ENCODE measurements at regions not wholly inside any gene's neighbourhood (a gene's known extent, or its start where the extent isn't known, plus 50 kb on each side); places are given as distances from the start of the nearest gene placed in this dataset.
A peak's percentile ranks its signal among the peaks of the same experiment; 100 is the strongest.

DNA sequence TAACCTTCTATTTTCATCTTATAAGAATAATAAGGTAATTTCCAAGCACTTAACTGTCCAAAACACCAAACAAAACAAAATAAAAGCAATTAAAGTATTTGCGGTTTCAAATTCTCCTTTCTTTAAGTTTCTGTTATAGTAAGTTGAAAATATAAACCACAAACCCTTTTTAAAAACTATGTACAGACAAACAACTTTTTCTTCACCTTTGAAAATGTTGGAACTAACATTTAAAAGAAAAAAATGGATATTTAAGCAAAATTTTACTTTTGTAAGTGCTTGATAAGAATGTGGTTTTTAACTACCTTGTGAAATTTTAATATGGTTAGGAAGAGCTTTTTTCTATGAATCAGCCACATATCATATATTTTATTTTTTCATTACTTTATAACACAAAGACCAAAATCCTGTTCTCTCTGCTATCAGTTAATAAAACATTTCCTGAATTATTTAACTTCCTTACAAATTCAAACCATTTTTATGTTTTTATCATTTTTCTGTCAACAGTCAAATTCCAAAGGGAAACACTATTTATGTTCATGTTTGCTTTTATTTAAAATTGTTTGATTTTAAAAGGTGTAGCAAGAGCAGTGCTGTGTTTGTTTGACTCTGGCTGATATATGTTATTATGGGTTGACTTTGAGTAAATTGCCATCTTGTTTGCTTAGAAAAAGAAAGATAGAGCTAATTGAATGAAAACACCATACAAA, 554.1 kb upstream of the KLHL1 start:
- DNase-seq (ENCODE audit: low read depth, low spot score) = no peak

GRCh38 chr13:70644052-70644451, 535.8 kb upstream of the KLHL1 start:
- DNase-seq (ENCODE audit: low read depth, low spot score) = no peak

- DNase-seq (ENCODE audit: low read depth, low spot score) = no peak
These were observed 526.6 kb upstream of the KLHL1 start for GRCh38 chr13:70634893-70635292.

DNA sequence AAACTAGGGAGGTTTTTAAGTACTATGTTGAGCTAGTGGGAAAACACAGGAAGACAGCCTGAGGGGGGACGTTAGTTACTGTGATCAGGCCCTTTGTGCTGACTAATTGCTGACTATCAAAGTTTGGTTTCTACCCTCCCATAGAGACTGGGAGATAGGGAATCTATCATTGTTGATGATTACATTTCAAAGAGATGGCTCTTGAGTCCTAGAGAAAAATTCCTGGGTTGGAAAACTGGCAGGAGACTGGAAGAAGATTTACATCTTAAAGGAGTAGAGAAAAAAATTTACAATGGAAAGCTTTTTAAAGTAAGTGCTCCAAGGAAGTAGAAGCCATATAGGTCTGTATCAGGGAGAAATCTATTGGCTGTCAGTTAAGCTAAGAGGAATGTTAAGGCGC, 522.0 kb upstream of the KLHL1 start:
- DNase-seq (ENCODE audit: low read depth, low spot score) = peak; percentile 64

- DNase-seq (ENCODE audit: low read depth, low spot score) = no peak
These were observed 515.0 kb upstream of the KLHL1 start for GRCh38 chr13:70623239-70623638.

DNA sequence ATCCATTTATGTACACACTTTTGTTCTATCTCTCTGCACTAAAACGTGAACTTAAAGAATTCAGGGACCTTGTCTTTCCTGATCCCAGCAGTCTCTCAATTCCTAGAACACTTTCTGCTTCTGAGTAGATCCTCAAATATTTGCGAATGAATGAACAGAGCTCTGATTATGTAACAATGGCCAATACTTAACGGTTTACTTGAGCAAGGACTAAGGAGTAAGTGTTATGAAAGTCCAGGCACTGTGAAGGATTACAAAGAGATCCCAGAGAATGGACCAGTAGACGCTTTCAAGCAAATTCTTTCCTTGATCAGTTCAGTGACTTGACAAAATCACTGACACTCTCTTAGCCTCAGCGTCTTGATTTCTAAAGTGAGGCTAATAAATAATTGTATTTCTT, 514.5 kb upstream of the KLHL1 start:
- DNase-seq (ENCODE audit: low read depth, low spot score) = no peak

GRCh38 chr13:70619936-70620335, 511.7 kb upstream of the KLHL1 start:
- no peak for DNase-seq (ENCODE audit: low read depth, low spot score)

- no peak for DNase-seq (ENCODE audit: low read depth, low spot score)
These were observed 508.6 kb upstream of the KLHL1 start for GRCh38 chr13:70616847-70617246.

GRCh38 chr13:70613295-70613694, 505.0 kb upstream of the KLHL1 start:
- DNase-seq (ENCODE audit: low read depth, low spot score) = no peak

GRCh38 chr13:70612881-70613280, 504.6 kb upstream of the KLHL1 start:
- DNase-seq (ENCODE audit: low read depth, low spot score) = no peak

- DNase-seq (ENCODE audit: low read depth, low spot score) = no peak
These were observed 496.2 kb upstream of the KLHL1 start for GRCh38 chr13:70604448-70604847.

DNA sequence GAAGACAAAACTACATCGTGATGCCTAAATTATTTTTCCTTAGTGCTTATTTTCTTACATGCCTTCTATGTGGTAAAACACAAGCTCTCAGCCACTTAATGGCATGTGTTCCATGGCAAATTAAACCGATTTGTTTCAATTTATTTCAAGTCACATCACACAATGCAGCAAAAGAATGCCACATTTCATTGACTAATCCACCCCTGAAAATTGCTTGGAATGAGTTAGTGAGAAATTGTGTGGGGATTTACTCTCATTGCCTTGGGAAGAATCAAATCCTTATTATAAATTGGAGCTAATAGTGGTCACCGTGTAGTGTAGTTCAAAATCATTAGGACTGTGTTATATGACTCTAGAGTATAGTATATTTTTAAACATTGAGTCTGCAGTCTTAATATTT, 485.5 kb upstream of the KLHL1 start:
- DNase-seq (ENCODE audit: low read depth, low spot score) = no peak

DNA sequence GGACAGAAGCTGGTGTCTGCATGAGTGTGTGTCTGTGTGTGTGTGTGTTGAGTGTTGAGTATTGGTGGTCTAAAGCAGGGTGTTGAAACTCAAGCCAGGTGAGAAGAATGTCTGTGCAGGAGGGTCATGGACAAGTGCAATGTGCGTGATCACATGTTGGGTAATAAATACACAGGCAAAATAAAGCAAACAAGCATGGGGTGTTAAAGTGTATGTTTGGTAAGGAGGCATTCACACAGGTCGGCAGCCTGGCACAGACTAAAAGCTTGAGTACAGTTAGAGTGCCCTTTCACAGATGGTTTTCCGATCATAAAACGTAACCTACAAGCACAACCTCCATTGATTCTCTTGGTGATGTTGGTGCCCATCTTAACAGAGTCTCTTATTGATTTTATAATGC, 476.9 kb upstream of the KLHL1 start:
- no peak for DNase-seq (ENCODE audit: low read depth, low spot score)

GRCh38 chr13:70580825-70581224, 472.6 kb upstream of the KLHL1 start:
- no peak for DNase-seq (ENCODE audit: low read depth, low spot score)

- no peak for DNase-seq (ENCODE audit: low read depth, low spot score)
These were observed 471.7 kb upstream of the KLHL1 start for GRCh38 chr13:70579941-70580340.

DNA sequence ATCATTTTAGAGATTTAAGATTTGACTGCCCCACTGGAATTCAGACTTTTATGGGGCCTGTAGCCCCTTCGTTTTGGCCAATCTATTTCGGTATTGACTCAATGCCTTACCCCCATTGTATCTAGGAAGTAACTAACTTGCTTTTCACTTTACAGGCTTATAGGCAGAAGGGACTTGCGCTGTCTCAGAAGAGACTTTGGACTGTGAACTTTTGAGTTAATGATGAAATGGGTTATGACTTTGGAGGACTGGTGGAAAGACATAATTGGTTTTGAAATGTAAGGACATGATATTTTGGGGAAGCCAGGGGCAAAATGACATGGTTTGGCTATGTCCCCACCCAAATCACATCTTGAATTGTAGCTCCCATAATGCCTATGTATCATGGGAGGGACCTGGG, 463.0 kb upstream of the KLHL1 start:
- DNase-seq (ENCODE audit: low read depth, low spot score) = no peak

DNA sequence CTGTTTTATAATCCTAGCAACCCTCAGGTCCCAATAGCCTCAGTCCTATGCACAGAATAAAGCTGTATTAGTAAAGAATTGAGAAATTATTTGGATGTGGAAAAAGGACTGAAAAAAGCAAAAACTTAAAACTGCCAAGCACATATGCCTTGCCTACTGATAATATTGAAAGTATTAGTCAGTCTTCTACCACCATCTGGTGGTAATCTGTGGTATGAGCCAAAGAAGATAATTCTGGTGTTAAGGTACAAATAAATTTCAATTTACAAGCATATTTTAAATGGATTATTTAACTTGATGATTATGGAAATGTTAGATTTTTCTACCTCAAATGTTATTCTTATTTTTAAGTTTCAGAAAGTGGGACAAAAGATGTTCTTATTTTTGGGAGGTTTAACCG, 460.3 kb upstream of the KLHL1 start:
- no peak for DNase-seq (ENCODE audit: low read depth, low spot score)

GRCh38 chr13:70544706-70545105, 436.5 kb upstream of the KLHL1 start:
- no peak for DNase-seq (ENCODE audit: low read depth, low spot score)

DNA sequence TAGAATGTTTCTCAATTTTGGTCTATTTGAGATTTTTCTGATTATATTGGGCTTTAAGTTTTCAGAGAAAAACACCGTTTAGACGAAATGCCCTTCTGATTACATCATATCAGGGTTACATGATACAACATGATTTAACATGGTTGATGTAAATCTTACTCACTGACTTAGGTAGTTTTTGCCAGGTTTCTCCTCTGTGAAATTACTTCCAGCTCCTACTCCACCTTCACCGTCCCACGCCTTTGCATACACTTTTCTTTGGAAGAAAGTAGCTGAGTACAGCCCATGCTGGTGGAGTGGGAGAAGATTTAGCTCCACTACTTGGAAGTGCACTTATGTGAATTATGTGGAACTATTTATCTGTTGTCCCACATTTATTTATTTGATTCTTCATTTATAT, 433.2 kb upstream of the KLHL1 start:
- no peak for DNase-seq (ENCODE audit: low read depth, low spot score)

DNA sequence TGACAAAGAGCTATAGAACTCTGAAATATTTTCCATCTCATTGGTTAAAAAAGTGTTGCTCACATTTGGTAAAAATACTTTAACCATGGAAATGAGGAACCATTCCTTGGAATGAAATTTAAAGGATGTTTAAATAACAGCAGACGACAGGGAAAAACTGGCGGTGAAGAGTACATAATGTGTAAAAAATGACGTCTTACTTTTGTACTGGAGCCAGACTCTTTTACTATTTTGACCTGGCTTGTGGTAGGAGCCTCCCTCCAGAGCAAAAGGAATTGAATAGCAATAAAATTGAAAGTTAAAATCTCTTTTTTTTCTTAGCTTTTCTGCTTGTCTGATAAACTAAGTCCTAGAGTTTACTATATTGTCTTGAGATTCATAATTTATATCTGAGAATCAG, 426.2 kb upstream of the KLHL1 start:
- DNase-seq (ENCODE audit: low read depth, low spot score) = no peak

DNA sequence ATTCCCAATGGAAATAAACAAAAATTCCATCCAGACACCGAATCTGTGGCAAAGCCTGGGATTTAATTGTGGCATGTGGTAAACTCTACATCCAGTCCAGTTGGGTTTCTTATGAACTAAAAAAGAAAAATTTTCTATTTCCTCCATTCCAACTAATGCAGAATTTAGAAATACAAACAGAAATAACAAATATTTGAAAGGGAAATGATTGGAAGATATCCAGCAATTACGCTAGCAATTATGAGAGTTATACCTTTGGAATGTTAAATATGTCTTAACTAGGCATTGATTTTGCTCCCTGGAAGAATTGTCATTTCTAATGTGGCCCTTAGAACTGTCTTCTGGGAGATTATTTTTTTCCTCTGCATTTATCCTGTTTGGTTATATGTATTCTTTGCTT, 421.4 kb upstream of the KLHL1 start:
- DNase-seq (ENCODE audit: low read depth, low spot score) = no peak

DNA sequence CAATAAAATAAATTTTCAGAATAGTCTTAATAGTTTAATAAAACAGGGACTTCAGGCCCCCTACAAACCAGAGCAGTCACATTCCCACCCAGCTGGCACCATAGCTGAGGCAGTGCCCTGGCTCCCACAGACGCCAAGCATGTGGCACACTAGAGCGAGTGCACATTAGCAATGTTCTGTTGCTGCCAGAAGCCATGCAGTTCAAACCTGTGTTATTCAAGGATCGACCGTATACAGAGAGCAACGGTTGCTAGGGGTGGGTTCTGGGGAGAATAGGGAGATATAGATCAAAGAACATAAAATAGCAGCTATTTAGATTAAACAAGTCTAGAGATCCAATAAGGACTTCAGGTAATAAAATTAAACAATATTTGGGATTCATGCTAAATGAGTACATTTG, 419.3 kb upstream of the KLHL1 start:
- no peak for DNase-seq (ENCODE audit: low read depth, low spot score)

DNA sequence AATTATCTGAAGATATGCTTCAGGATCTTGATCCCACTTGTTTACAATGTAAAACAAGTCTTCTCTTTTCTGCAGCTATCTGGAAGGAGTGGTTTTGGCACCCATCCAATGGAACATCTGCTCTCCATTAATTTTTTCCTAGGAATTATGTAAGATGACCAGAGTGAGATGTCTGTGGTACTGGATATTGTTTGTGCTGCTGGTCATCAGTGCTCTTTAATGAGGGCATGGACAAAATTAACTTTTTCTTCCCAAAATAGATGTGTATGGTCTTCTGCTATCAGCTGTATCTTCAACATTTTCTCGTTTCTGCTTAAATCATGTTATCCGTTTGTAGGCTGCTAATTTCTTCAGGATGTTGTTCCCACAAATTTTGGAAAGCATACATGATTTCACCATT, 415.4 kb upstream of the KLHL1 start:
- DNase-seq (ENCODE audit: low read depth, low spot score) = no peak

All from iPS DF 19.7 (cell line).